HG03460 (cell line): ENCODE measurements at regions not wholly inside any gene's neighbourhood (a gene's known extent, or its start where the extent isn't known, plus 50 kb on each side); places are given as distances from the start of the nearest gene placed in this dataset.

ENCODE experiments used
- ATAC-seq: cut with Tn5 transposase; IDR thresholded peaks from one replicate; pipeline ENCODE4 v1.9.1; 2021; ENCODE audit not compliant: unreplicated experiment

DNA sequence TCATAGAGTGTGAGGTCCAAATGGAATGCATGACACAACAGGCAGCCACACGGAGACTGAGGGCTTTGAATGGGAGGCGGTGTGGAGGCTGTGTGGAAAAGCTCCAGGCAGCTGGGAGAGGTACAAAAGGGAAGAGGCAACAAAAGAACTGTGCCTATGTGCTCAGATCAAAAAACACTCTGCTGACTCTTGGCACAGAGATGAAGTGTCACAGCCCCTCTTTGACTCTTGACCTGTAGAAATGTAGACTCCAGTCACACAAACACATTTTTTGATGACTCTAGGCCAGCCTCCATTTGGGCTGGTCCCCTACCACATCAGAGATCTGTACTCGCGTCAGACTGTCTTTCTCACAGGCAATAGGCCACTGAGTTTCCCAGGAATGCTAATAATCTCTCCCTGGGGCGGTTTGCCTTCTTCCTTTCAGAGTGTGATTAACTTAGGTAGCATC is 456.0 kb downstream of the TUSC7 start:
- ATAC-seq = no peak

DNA sequence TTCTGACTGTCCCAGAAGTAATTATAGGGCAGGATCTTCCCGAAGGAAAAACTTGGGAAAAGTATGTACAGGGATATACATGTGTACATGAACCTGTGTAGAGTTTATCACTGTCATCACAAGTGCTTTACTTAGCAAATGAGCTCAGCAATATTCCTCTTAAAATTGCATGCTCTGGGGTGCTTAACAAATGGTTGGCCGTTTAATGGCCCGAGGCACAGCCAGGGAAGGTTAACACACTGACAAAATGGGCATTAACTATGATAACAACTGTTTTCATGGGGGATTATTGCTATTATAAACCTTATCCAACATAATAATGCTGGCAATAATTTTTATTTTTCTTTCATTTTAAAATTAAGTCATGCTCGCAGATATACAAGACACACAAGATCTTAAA is 459.3 kb downstream of the TUSC7 start:
- no peak for ATAC-seq

DNA sequence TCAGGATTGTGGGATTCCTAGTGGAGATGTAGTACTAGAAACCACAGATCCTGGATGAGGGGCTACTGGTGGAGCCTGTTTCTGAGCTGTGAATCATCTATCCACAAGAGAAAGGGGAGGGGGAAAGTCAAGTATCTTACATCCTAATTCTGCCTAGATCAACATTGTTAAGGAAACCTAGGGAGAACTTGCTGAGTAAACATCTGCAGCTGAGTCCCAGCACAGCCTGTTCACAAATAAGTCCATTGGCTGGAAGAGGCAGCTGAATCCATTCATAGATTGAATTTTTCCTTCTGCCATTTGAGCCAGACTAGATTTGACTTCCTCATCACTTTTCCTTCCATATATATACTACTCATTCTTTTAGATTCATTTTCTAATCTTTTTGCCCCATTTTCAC is 460.5 kb downstream of the TUSC7 start:
- no peak for ATAC-seq

DNA sequence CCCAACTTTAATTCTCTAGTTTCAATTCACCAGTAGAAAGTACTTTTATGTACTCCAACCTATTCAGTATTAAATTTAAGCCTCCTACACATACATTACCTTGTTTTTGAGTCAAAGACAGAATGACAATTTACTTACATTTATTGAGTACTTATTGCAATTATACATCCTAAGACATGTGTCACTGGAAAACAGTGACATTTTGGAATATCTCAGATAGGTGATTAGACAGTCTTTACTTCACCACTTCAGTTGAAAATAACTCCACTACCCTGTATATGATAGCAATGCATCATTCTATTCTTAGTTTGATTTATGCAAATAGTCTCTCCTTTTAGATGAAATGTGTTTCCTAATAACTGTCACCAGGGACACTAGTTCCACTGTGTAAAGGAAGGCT is 461.5 kb downstream of the TUSC7 start:
- ATAC-seq = no peak

DNA sequence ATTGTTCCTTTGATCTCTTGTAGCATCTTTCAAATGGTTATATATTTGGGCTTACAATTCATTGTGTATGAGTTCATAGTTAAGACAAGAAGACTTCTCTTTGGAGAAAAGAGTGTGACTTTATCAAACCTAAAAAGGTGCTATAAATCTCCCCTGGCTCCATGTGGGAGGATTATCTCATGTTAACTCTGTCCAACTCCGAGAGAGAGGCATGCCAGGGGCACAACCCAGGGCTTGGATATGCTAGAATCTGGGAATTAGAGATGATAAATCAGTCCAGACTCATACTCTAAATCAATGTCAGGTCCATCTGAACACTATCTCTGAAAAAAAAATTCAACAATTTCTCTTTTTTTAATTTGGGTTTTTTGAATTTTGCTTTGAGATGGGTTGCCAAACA is 462.8 kb downstream of the TUSC7 start:
- no peak for ATAC-seq

DNA sequence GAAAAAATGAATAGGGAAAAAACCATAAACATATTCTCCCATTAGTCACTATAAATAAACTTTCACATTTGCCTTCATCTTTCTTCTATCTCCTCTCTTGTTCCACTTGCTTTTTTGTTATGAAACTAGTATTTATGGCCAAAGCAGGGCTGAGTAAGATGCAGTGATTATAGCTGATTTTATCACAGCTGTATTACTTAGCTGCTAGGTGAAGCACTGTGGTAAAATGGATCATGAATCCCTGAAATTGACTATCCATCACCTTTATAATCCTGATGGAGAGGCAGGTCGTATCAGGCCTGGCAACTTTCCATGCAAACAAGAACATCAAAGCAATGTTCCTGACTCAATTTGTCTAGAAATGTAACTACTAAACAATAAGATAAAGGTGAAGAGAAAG is 471.6 kb downstream of the TUSC7 start:
- ATAC-seq = no peak

DNA sequence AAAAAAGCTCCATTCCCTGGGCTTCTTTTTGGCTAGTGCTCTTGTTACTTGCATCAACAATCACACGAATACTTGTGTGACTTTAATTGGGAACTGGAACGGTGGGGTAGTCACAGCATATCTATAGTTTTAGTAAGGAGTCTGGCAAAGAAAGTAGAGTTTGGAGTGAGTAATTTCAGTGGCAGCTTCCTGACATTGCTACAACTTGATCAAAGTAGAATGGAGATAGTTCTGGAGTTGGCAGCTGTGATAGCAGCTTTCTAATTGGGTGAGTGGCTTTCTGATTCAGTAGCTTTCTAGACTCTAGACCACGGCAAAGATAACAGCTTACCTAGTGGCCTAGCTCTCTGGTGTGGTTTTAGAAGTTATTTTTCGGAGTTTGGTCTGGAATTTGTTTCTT is 475.0 kb downstream of the TUSC7 start:
- no peak for ATAC-seq

DNA sequence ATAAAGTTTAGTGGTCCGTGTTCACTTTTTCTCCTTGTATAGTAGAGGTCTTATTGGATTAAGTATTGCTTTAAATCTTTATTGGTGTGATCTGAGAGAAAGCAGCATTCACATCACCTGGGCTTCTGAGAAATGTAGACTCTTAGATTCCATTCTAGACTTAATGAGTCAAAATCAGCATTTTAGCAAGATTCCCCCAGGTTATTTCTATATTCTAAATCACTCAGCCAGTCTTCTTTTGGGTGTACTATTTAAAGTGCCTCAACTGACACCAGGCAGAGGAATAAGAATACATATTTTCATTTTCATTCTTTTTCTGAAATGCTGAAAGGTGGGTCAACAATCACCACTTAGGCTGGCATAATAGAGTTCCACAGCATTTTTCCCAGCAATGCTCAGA is 481.7 kb downstream of the TUSC7 start:
- no peak for ATAC-seq

DNA sequence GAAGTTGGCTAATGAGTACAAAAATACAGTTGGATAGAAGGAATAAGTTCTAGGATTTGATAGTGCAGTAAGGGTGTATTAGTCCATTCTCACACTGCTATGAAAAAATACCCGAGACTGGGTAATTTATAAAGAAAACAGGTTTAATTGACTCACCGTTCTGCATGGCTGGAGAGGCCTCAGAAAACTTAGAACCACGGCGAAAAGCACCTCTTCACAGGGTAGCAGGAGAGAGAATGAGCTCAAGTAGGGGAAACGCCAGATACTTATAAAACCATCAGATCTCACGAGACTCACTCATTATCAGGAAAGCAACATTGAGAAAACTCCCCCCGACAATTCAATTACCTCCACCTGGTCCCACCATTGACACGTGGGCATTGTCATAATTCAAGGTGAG is 483.3 kb downstream of the TUSC7 start:
- ATAC-seq = no peak

DNA sequence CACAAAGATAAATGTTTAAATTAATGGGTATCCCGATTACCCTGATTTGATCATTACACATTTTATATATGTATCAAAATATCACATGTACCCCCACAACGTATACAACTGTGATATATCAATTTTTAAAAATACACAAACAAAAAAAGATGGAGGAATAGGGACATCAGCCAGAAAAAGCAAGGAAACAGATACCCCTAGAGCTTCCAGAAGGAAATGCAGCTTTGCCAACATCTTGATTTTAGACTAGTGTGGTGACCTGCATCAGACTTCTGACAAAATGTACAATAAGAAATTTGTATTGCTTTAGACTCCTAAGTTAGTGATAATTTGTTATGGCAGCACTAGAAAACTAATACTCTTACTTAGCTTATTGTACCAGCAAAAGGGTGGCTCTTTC is 483.8 kb downstream of the TUSC7 start:
- ATAC-seq = no peak

DNA sequence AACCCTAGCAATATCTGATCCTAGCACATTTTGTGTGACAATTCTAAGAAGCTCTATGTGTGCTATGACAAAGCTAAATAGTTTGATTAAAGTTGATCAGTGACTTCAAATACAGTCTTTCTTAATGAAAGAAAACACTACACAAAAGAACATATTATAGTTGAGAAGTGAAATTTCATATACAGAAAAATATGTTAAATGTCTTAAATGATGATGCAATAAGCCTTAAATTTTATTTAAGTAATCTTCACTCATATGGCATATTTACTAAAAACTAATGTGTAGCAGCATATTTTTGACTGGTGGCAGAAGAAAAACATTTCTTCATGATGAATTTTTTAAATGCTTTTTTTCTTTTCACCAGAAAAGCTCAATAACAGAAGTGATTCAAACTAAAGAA is 485.5 kb downstream of the TUSC7 start:
- ATAC-seq = no peak

DNA sequence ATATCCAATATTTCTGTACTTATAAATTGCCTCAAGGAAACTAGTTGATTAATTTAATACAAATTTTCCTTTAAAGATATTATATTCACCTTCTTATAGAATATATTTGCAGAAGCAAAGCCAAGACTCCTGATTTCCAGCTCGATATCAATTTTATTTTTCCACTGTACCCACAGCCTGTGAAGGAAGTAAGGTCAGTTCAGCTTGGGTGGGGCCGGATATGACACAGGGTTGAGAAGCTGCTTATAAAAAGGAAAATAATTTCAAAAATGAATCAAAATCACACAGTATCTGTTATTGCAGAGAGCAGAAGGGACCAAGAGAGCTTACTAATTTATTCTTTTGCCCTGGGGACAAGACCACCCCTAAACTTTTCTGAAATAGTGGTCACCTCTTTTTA is 491.4 kb downstream of the TUSC7 start:
- ATAC-seq = no peak

DNA sequence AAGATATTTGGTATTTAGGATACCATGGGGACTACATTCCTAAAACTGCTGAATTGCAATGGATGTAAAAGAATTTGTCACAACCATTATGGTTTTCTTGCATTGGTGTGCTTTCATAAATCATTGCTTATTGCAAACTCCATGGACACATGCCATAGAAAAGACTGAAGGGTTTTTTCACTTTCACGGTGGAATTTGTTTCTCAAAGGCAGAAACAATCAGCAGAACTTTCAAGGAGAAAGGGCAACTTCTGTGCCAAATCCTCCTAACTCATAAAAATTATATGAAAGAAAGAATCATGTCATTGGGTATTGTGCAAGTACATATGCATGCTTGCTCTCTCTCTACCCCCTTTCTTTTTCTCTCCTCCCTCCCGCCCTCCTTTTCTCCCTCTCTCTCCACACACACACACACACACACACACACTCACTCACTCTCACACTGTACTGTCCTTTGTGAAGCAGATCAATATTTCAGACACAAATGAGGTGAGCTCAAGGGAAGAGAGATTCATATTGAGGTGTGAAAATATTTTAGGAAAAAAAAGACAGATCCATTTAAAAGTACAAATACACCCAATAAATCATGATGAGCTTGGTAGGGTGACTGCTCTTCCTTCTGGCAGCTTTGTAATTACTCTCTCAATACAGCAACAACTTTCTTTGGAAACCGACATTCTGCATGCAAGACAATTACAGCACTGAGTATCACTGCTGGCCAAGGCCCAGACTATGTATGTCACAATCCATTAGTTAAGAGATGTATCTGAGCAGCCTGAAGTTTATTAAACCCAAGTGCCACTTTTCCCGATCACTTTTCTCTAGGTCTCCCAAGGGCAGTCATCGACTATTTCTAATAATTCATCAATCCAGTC is 492.6 kb downstream of the TUSC7 start:
- no peak for ATAC-seq

DNA sequence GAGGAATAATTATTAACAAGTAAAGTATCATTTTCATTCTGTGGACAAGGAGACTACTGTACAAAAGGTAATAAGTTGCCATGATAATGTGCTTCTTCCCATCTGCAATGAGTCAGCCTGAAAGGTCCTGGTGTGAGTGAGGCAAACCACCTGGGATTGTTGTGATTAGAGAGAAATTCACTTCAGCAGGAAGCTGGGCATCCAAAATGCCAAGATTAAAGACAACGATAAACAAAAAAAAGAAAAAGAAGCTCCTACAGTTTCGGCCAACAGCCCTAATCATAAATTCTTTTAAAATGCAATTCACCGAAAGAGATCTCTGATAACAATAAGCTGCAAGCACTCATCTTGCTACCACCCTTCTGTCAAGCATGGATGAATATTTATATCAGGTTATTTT is 507.8 kb downstream of the TUSC7 start:
- peak; percentile 60 for ATAC-seq

DNA sequence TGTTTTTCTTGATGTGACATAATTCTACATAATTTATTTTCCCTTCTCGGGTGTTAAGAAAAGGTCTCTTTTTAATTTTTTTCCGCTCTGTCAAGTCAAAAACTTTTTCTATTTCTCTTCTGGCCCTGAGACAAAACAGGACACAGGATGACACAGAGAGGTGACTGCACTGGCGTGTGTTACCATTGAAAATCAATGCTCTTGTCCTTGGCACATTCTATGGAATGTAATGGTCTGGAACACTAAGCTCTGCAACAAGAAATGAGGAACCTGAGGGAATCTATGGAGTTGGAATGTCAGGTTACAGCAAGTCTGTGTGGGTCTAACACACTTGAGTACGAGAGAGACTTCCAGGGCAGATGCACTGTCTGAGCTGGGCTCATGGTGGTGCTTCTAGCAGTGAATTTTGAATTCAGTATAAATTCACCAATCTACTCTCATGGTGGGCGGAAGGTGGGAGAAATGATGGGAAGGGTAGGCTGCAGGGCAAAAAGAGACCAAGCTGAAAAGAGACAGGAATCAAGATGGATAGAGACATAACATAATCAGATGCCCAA is 508.3 kb downstream of the TUSC7 start:
- ATAC-seq = no peak

DNA sequence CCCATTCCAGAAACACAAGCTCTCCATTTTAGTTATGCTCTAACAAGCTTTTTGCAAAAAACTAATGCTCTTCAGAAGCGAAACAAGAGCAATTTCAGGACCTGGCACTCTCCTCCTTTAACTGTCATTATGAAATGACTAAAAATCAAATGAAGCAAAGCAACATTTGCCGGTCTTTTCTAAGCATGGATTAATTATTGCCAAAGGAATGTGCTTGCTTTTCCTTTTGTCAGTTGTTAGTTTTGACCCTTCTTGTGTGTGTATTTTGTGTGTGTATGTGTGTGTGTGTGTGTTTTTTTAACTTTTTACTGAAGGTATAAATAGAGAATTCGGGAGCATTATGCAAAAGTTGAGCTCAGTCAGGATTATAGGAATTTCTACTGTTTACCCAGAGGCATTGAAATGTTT is 509.1 kb downstream of the TUSC7 start:
- no peak for ATAC-seq

DNA sequence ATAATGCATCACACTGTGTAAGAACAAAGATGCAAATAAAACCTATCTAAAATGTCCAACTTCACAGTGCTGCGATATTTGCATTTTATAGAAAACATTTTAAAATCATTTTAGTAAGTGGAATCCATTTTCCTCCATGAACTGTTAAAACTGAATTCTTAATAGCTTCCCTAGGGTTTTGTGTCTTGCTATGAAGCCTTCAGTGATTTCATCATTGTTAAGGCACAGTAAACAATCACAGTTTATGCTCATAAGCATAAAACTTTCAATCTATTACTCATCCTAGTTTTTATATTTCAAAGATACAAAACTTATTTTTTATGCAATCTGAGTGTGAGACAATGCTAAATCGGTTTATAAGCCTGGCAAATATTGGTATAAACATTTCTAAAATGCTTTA is 509.7 kb downstream of the TUSC7 start:
- ATAC-seq = no peak

DNA sequence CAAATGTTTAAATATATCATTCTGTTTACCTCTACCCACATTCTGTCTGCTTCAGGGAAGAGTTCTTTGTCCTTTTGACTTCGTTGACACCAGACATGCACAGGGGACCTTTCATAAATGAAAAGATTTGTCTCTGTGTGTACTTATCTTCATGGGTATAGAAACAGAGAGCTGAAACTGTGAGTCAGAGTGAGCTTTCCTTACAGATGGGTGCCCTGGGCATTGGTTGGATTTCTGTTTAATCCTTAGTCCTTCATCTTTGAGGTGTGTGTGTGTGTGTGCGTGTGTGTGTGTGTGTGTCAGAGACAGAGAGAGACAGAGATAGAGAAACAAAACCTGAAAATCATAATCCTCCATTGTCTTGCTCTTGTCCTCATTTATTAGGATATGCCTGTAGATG is 517.4 kb downstream of the TUSC7 start:
- ATAC-seq = no peak

DNA sequence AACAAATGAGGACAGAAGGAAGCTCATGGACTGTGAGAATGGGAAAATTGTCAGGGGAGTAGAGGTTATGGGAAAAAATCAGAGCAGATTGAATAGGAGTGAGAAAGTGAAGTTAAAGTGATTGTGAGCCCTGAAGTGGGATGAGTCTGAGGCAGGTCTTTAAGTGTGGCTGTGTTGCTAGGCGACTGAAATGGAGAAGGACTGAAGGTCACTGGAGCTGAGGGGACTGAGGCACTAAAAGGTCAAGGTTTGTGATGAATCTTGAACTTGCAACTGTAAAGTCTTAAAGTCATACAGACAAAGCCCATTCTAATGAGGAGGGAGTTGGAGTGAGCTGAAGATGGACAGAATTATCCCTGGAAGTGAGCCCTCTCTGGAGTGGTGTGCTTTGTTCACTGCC is 518.9 kb downstream of the TUSC7 start:
- no peak for ATAC-seq

DNA sequence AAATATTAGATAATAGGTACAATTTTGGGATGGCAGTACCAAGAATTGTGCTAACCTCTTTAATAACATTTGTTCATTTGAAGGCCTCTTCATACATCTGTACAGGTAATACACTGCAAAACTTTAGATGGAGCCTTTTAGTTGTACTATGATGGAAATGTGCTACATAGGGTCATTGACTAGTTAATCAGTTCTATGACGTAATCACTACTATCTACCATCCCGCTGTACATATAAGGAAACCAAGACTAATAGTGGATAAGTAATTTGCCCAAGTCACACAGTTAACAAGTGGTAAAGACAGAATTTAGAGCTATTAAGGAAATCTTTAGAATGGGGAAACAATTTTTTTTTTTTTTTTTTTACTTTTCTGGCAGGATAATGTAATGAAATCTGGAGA is 521.3 kb downstream of the TUSC7 start:
- no peak for ATAC-seq

DNA sequence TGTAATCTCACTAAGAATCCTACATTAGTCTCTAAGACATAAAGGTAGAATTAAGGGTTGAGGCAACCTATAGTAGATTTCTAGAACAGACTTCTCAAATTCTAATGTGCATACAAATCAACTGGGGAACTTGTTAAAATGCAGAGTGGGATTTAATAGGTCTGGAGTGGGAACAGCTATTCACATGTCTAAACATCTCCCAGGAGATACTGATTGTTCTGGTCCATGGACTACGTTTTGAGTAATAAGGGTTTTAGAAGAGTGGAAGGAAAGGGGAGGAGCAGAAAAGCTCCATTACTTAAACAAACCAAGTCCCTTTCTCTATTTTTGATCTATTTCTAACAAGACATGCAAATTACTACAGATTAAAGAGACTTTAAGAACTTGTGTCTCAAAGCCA is 524.8 kb downstream of the TUSC7 start:
- no peak for ATAC-seq

DNA sequence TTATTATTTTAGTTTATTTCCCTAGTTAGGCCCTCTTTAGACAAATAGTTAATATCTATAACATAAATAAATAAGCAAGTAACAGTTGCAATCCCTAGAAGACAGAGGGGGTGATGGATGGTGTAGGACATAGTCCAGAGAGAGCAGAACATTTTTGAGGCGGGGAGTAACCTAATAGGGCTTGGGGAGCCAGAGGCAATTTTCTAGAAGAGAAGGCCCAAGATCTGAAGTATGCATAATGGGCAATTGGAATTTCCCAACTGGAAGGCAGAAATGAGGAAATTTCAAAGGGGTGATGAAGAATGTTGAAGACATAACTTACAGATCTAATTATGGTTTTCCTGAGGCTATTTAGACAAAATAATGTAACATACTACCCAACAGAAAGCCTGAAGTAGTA is 525.7 kb downstream of the TUSC7 start:
- no peak for ATAC-seq

DNA sequence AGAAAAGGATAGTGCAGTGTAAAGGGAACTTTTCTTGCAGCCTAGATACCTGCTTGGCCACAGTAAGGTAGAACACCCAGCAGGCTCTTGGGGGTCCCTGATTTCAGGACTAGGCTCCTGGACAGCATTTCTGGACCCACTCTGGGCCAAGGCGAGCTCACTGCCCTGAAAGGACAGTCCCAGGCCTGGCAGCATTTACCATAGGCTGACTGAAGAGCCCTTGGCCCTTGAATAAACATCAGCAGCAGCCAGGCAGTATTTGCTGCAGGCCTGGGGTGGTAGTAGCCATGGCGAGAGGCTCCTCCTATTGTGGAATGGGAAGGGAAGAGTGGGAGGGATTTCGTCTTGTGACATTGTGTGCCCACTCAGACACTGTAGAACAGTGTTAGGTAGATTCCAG is 529.2 kb downstream of the TUSC7 start:
- no peak for ATAC-seq
